ENCODE measurements at regions not wholly inside any gene's neighbourhood (a gene's known extent, or its start where the extent isn't known, plus 50 kb on each side); places are given as distances from the start of the nearest gene placed in this dataset.

- Histone ChIP-seq H3K27me3 (ENCODE audit: control insufficient read depth, insufficient read depth, low read length) (no peaks in the 10 kb centered on the region), H3K36me3 (ENCODE audit: control insufficient read depth, insufficient read depth, low read length) (no peaks in the 10 kb centered on the region), H3K4me3 (ENCODE audit: low read depth, low read length) (no peak overlapping the region)
- CTCF ChIA-PET, result interaction anchor here (1.3 to 1.6 kb wide), 2 partner anchors 14 to 17 kb away, joined by 5 read pairs; no protein-coding TSS in a partner anchor
- no peak for DNase-seq (ENCODE audit: low read depth)
- no peak for TF ChIP-seq CTCF (IDR thresholded peaks at IDR 0.05; ENCODE audit: insufficient read depth, low read depth, low read length)
- POLR2A ChIA-PET, result no interaction called here
Observed at GRCh38 chr5:34551911-34552433, 104.2 kb upstream of the RAI14 start.

- no peak for DNase-seq (ENCODE audit: low read depth)
- CTCF ChIA-PET, result interaction anchor here (1.3 to 1.6 kb wide), 2 partner anchors 15 to 16 kb away, joined by 5 read pairs; no protein-coding TSS in a partner anchor
- no peak for TF ChIP-seq CTCF (IDR thresholded peaks at IDR 0.05; ENCODE audit: insufficient read depth, low read depth, low read length)
- H3K4me3 ChIP-seq (ENCODE audit: low read depth, low read length), result no peak overlapping the region
- no peaks in the 10 kb centered on the region for H3K27me3 ChIP-seq (ENCODE audit: control insufficient read depth, insufficient read depth, low read length)
- no peaks in the 10 kb centered on the region for H3K36me3 ChIP-seq (ENCODE audit: control insufficient read depth, insufficient read depth, low read length)
- POLR2A ChIA-PET, result no interaction called here
Observed at GRCh38 chr5:34552686-34553085, 103.4 kb upstream of the RAI14 start.

- H3K4me3 ChIP-seq (ENCODE audit: low read depth, low read length), result no peak overlapping the region
- TF ChIP-seq CTCF (IDR thresholded peaks at IDR 0.05; ENCODE audit: insufficient read depth, low read depth, low read length), result no peak
- no peaks in the 10 kb centered on the region for H3K36me3 ChIP-seq (ENCODE audit: control insufficient read depth, insufficient read depth, low read length)
- ChIA-PET CTCF (no interaction called here), POLR2A (no interaction called here)
- no peak for DNase-seq (ENCODE audit: low read depth)
- H3K27me3 ChIP-seq (ENCODE audit: control insufficient read depth, insufficient read depth, low read length), result no peaks in the 10 kb centered on the region
Observed at GRCh38 chr5:34553581-34553980, 102.5 kb upstream of the RAI14 start.

- Histone ChIP-seq H3K4me3 (ENCODE audit: low read depth, low read length) (no peak overlapping the region), H3K27me3 (ENCODE audit: control insufficient read depth, insufficient read depth, low read length) (no peaks in the 10 kb centered on the region), H3K36me3 (ENCODE audit: control insufficient read depth, insufficient read depth, low read length) (no peaks in the 10 kb centered on the region)
- POLR2A ChIA-PET, result no interaction called here
- CTCF ChIA-PET, result no interaction called here
- TF ChIP-seq CTCF (IDR thresholded peaks at IDR 0.05; ENCODE audit: insufficient read depth, low read depth, low read length), result no peak
- no peak for DNase-seq (ENCODE audit: low read depth)
Observed at GRCh38 chr5:34554641-34555040, 101.5 kb upstream of the RAI14 start.

GRCh38 chr5:34555699-34556508 lies 100.2 kb upstream of the RAI14 start:
- no peak for TF ChIP-seq CTCF (IDR thresholded peaks at IDR 0.05; ENCODE audit: insufficient read depth, low read depth, low read length)
- no peak for DNase-seq (ENCODE audit: low read depth)
- ChIA-PET POLR2A (no interaction called here), CTCF (interaction anchor here (0.8 to 1.9 kb wide), 2 partner anchors 9 to 14 kb away, joined by 3 to 6 read pairs; no protein-coding TSS in a partner anchor)
- Histone ChIP-seq H3K4me3 (ENCODE audit: low read depth, low read length) (no peak overlapping the region), H3K36me3 (ENCODE audit: control insufficient read depth, insufficient read depth, low read length) (no peaks in the 10 kb centered on the region), H3K27me3 (ENCODE audit: control insufficient read depth, insufficient read depth, low read length) (no peaks in the 10 kb centered on the region)

Data from BJ (cell line).